A549 (cell line): ENCODE measurements at regions not wholly inside any gene's neighbourhood (a gene's known extent, or its start where the extent isn't known, plus 50 kb on each side); places are given as distances from the start of the nearest gene placed in this dataset.

Experiments
- ATAC-seq, 2 experiments: fragments of 200-7000 bp in 1 of 2; fragments of >200 bp in 1 of 2; cut with Nextera tagmentation in 1 of 2; cut with Tn5 transposase in 1 of 2; 3 replicates each; pipeline versions ENCODE4 v1.8.0 to v1.9.1; 2018 to 2020; ENCODE audit warnings: mild to moderate bottlenecking in 1 of 2, moderate library complexity in 1 of 2
- CTCF ChIA-PET: fragments of 300-600 bp; sonication (Branson Sonifier 250); formaldehyde crosslinking; extraction: SDS; loops from one replicate; lab custom pipeline; 2021; ENCODE audit warnings: antibody characterized with exemption, inconsistent platforms; lab: Yijun Ruan, JAX
- POLR2A ChIA-PET: fragments of 350-600 bp; formaldehyde crosslinking; extraction: SDS; loops from one replicate; lab custom pipeline; 2021; ENCODE audit warnings: antibody characterized with exemption, inconsistent platforms; lab: Yijun Ruan, JAX
- DNase-seq, 2 experiments: peaks; one replicate each; pipeline versions ENCODE4 v3.0.0 to v3.0.0-alpha.2; 2011 to 2016; ENCODE audit warnings: low read depth in 1 of 2, low spot score in 1 of 2
- FAIRE-seq: peaks from 2 replicates; lab custom pipeline; 2011; peaks lifted over from hg19 to GRCh38; lab: Jason Lieb, UNC
- H3K27ac ChIP-seq, 2 experiments: fragments of >200 bp; sonication (Bioruptor Twin); formaldehyde crosslinking; 3 replicates each; pipeline ENCODE4 v1.5.1; 2016 to 2017
- H3K4me1 ChIP-seq: fragments of >200 bp; sonication (Bioruptor Twin); formaldehyde crosslinking; 3 replicates; pipeline ENCODE4 v1.6.1; 2016
- H3K4me2 ChIP-seq: fragments of >200 bp; sonication (Bioruptor Twin); formaldehyde crosslinking; 3 replicates; pipeline ENCODE4 v1.6.1; 2016
- H3K4me3 ChIP-seq: fragments of >200 bp; sonication (Bioruptor Twin); formaldehyde crosslinking; 3 replicates; pipeline ENCODE4 v1.5.1; 2016
- H3K9me3 ChIP-seq: fragments of >200 bp; sonication (Bioruptor Twin); formaldehyde crosslinking; 3 replicates; pipeline ENCODE4 v1.6.1; 2016
- CBX2 ChIP-seq: fragments of 200-600 bp; sonication (generic); IDR thresholded peaks from 2 replicates; pipeline ENCODE4 v1.6.1; 2016; ENCODE audit warnings: low read depth, mild to moderate bottlenecking, borderline replicate concordance
- E2F6 ChIP-seq: IDR thresholded peaks from 2 replicates; pipeline ENCODE4 v1.6.1; 2012; ENCODE audit warnings: low read depth, borderline replicate concordance
- EHF ChIP-seq: fragments of 250-450 bp; sonication (Bioruptor Pico); IDR thresholded peaks from 2 replicates; pipeline ENCODE4 v1.5.0; 2020; ENCODE audit warnings: mild to moderate bottlenecking
- HOXA7 ChIP-seq: fragments of 250-450 bp; sonication (Bioruptor Pico); IDR thresholded peaks from 2 replicates; pipeline ENCODE4 v1.5.0; 2020; ENCODE audit warnings: mild to moderate bottlenecking, moderate library complexity
- JUN ChIP-seq, 2 experiments: fragments of >200 bp; sonication (Bioruptor Twin); formaldehyde crosslinking; IDR thresholded peaks; 2 replicates in 1 of 2; 3 replicates in 1 of 2; pipeline ENCODE4 v1.6.1; 2016 to 2017
- JUNB ChIP-seq: fragments of >200 bp; sonication (Bioruptor Twin); formaldehyde crosslinking; IDR thresholded peaks from 2 replicates; pipeline ENCODE4 v1.6.1; 2016
- KDM5A ChIP-seq: fragments of 200-600 bp; sonication (generic); IDR thresholded peaks from 2 replicates; pipeline ENCODE4 v1.6.1; 2016; ENCODE audit warnings: antibody characterized with exemption, mild to moderate bottlenecking
- MAFK ChIP-seq: fragments of 450-650 bp; IDR thresholded peaks from 2 replicates; pipeline ENCODE4 v1.6.1; 2014; ENCODE audit not compliant: partially characterized antibody
- MAZ ChIP-seq: fragments of 150-350 bp; IDR thresholded peaks from 2 replicates; pipeline ENCODE4 v1.6.1; 2014; ENCODE audit warnings: antibody characterized with exemption, low read depth, low read length, borderline replicate concordance
- PHF8 ChIP-seq: fragments of 200-600 bp; sonication (generic); IDR thresholded peaks from 2 replicates; pipeline ENCODE4 v1.6.1; 2016; ENCODE audit warnings: low read depth, mild to moderate bottlenecking, antibody characterized with exemption, moderate library complexity, borderline replicate concordance
- RCOR1 ChIP-seq: fragments of 150-350 bp; IDR thresholded peaks from 2 replicates; pipeline ENCODE4 v1.6.1; 2014; ENCODE audit warnings: antibody characterized with exemption, low read length, low read depth
- RFX5 ChIP-seq: fragments of 450-650 bp; IDR thresholded peaks from 2 replicates; pipeline ENCODE4 v1.7.1; 2014; ENCODE audit warnings: antibody characterized with exemption, mild to moderate bottlenecking, moderate library complexity
- RNF2 ChIP-seq: fragments of 200-600 bp; sonication (generic); IDR thresholded peaks from 2 replicates; pipeline ENCODE4 v1.6.1; 2016; ENCODE audit warnings: low read depth, mild to moderate bottlenecking, antibody characterized with exemption, moderate library complexity, borderline replicate concordance
- TP53 ChIP-seq: fragments of 250-450 bp; sonication (Bioruptor Pico); IDR thresholded peaks from 2 replicates; pipeline ENCODE4 v1.5.0; 2021; ENCODE audit warnings: mild to moderate bottlenecking, moderate library complexity
- WGBS: methylation state at CpG from one replicate; pipeline ENCODE4 v1.1.6; 2017; ENCODE audit errors: missing lambda C conversion rate; 5-methylcytosine and 5-hydroxymethylcytosine counted together
- TF ChIP-seq, protein P1 (sequence below): fragments of >200 bp; sonication (Bioruptor Twin); formaldehyde crosslinking; IDR thresholded peaks from 2 replicates; pipeline ENCODE4 v1.6.1; 2016
- TF ChIP-seq, protein P2 (sequence below): fragments of >200 bp; sonication (Bioruptor Twin); formaldehyde crosslinking; IDR thresholded peaks from 3 replicates; pipeline ENCODE4 v1.5.1; 2016
- TF ChIP-seq, protein P3 (sequence below): IDR thresholded peaks from 2 replicates; pipeline ENCODE4 v1.6.1; 2012

- ATAC-seq, result no peak
- no peaks in the 10 kb centered on the region for H3K4me1 ChIP-seq
- H3K27ac ChIP-seq, result no peak overlapping the region
- FAIRE-seq, result no peak
- H3K4me3 ChIP-seq, result no peak overlapping the region
- no peaks in the 10 kb centered on the region for H3K9me3 ChIP-seq
- CTCF ChIA-PET, result no interaction called here
- WGBS, result 74% methylated on average over 4 of the region's 4 CpGs
- no peak overlapping the region for H3K4me2 ChIP-seq
- POLR2A ChIA-PET, result no interaction called here
- DNase-seq, result no peak
- TF ChIP-seq MAZ (no peak), JUN (IDR thresholded peaks at IDR 0.05) (no peak), MAFK (no peak), JUNB (no peak), E2F6 (no peak), EHF (CRISPR knock-in tag) (no peak), RFX5 (no peak), KDM5A (no peak), PHF8 (no peak), RCOR1 (no peak), HOXA7 (CRISPR knock-in tag) (no peak), TP53 (CRISPR knock-in tag) (no peak)
- TF ChIP-seq, protein P1, sequence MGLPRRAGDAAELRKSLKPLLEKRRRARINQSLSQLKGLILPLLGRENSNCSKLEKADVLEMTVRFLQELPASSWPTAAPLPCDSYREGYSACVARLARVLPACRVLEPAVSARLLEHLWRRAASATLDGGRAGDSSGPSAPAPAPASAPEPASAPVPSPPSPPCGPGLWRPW, result no peak
- TF ChIP-seq, protein P2, sequence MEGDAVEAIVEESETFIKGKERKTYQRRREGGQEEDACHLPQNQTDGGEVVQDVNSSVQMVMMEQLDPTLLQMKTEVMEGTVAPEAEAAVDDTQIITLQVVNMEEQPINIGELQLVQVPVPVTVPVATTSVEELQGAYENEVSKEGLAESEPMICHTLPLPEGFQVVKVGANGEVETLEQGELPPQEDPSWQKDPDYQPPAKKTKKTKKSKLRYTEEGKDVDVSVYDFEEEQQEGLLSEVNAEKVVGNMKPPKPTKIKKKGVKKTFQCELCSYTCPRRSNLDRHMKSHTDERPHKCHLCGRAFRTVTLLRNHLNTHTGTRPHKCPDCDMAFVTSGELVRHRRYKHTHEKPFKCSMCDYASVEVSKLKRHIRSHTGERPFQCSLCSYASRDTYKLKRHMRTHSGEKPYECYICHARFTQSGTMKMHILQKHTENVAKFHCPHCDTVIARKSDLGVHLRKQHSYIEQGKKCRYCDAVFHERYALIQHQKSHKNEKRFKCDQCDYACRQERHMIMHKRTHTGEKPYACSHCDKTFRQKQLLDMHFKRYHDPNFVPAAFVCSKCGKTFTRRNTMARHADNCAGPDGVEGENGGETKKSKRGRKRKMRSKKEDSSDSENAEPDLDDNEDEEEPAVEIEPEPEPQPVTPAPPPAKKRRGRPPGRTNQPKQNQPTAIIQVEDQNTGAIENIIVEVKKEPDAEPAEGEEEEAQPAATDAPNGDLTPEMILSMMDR, result no peak
Observed at GRCh38 chr9:90368928-90369327, 273.7 kb downstream of the DIRAS2 start.

GRCh38 chr9:90379771-90380170 is 262.9 kb downstream of the DIRAS2 start:
- WGBS, result 59% methylated on average over 5 of the region's 5 CpGs
- Histone ChIP-seq H3K4me3 (no peak overlapping the region), H3K9me3 (no peaks in the 10 kb centered on the region), H3K4me1 (no peaks in the 10 kb centered on the region), H3K27ac (no peak overlapping the region), H3K4me2 (no peak overlapping the region)
- CTCF ChIA-PET, result no interaction called here
- POLR2A ChIA-PET, result no interaction called here
- TF ChIP-seq JUN (IDR thresholded peaks at IDR 0.05) (no peak), HOXA7 (CRISPR knock-in tag) (no peak), MAZ (no peak), RNF2 (no peak), CBX2 (no peak)
- DNase-seq (no peak), ATAC-seq (no peak), FAIRE-seq (no peak)

- H3K9me3 ChIP-seq, result no peaks in the 10 kb centered on the region
- CTCF ChIA-PET, result no interaction called here
- H3K4me2 ChIP-seq, result no peak overlapping the region
- H3K27ac ChIP-seq, result no peak overlapping the region
- POLR2A ChIA-PET, result no interaction called here
- FAIRE-seq, result no peak
- TF ChIP-seq, protein P3, sequence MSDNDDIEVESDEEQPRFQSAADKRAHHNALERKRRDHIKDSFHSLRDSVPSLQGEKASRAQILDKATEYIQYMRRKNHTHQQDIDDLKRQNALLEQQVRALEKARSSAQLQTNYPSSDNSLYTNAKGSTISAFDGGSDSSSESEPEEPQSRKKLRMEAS, result no peak
- TF ChIP-seq MAFK, result peak; percentile 68
- TF ChIP-seq, all 56 proteins: peak for 1
- DNase-seq, result no peak
- no peak overlapping the region for H3K4me3 ChIP-seq
- no peaks in the 10 kb centered on the region for H3K4me1 ChIP-seq
- WGBS, result 53% methylated on average over 6 of the region's 6 CpGs
- no peak for ATAC-seq
Observed at GRCh38 chr9:90385146-90385545, 257.5 kb downstream of the DIRAS2 start.
